ENCODE measurements at regions not wholly inside any gene's neighbourhood (a gene's known extent, or its start where the extent isn't known, plus 50 kb on each side); places are given as distances from the start of the nearest gene placed in this dataset.

DNA sequence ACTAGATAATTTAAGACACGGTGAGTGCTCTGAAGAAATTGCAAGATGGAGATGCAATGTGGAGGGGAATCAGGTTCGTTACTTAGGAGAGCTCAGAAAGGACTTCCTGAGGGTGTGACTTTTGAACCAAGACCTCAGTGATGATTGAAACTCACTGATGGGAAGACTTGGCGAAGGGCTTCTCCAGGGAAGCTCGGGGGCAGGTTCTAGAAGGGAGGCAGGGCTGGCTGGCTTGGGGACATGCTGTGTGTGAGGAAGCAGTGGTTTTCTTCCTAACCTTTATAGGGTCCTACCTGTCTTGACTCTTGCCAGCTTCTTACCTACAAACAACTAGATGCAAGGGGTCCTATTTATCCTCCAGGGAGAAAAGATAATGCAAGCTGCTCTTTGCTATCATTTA, 637.9 kb downstream of the ACTR3B start:
- TF ChIP-seq, protein P1, sequence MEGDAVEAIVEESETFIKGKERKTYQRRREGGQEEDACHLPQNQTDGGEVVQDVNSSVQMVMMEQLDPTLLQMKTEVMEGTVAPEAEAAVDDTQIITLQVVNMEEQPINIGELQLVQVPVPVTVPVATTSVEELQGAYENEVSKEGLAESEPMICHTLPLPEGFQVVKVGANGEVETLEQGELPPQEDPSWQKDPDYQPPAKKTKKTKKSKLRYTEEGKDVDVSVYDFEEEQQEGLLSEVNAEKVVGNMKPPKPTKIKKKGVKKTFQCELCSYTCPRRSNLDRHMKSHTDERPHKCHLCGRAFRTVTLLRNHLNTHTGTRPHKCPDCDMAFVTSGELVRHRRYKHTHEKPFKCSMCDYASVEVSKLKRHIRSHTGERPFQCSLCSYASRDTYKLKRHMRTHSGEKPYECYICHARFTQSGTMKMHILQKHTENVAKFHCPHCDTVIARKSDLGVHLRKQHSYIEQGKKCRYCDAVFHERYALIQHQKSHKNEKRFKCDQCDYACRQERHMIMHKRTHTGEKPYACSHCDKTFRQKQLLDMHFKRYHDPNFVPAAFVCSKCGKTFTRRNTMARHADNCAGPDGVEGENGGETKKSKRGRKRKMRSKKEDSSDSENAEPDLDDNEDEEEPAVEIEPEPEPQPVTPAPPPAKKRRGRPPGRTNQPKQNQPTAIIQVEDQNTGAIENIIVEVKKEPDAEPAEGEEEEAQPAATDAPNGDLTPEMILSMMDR (IDR thresholded peaks at IDR 0.05; ENCODE audit: low read depth, low read length, missing control alignments): no peak
- no peak overlapping the region for H3K27ac ChIP-seq
- in situ Hi-C loops (cut with HindIII; ENCODE audit: low pct_ligation_motif_present, low sequenced_read_pairs): no loop called here
- no peaks in the 10 kb centered on the region for H3K36me3 ChIP-seq (replicated peaks)
- no peak overlapping the region for H3K4me3 ChIP-seq (ENCODE audit: low read depth, low read length)
- DNase-seq: no peak
- H3K27me3 ChIP-seq (replicated peaks): no peaks in the 10 kb centered on the region

DNA sequence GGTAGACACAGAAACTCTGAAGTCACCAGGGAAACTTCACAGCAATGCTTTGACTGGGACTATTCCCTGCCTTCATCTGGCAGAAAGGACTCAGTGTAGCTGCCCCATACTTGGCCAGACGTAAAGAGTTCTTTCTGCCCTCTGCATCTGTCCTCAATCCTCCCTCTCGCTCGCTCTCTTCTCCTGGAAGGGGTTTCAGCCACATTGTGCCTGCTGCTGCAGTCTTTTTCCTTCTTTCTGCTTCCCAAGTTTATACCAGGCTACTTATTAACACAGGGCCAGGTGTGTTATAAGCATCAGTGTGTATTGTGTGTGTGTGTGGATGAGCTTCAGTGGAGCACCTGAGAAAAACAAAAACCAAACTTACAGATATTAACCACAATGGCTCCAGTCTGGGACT, 638.4 kb downstream of the ACTR3B start:
- DNase-seq: no peak
- Histone ChIP-seq H3K4me3 (ENCODE audit: low read depth, low read length) (no peak overlapping the region), H3K36me3 (replicated peaks) (no peaks in the 10 kb centered on the region), H3K27ac (no peak overlapping the region), H3K27me3 (replicated peaks) (no peaks in the 10 kb centered on the region)
- in situ Hi-C loops (cut with HindIII; ENCODE audit: low pct_ligation_motif_present, low sequenced_read_pairs): no loop called here
- TF ChIP-seq, protein P1 (IDR thresholded peaks at IDR 0.05; ENCODE audit: low read depth, low read length, missing control alignments): no peak

DNA sequence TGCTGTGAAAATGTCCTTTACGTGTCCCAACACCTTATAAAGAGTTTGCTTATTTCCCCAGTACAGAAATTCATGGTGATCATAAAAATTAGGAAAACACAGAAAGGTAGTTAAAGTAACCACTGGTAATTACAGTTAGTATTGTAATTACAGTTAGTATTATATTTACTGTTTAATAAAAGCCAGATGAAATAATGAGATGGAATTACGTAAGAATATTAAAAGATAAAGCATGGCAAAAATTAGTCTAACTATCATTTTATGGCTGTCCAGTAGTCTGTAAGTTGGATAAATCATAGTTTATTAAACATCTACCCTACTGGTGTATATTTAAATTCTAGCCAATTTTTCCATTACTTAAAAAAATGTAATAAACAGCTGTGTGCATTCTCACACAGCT, 638.8 kb downstream of the ACTR3B start:
- no peaks in the 10 kb centered on the region for H3K36me3 ChIP-seq (replicated peaks)
- DNase-seq: no peak
- H3K4me3 ChIP-seq (ENCODE audit: low read depth, low read length): no peak overlapping the region
- in situ Hi-C loops (cut with HindIII; ENCODE audit: low pct_ligation_motif_present, low sequenced_read_pairs): no loop called here
- H3K27me3 ChIP-seq (replicated peaks): no peaks in the 10 kb centered on the region
- no peak overlapping the region for H3K27ac ChIP-seq
- TF ChIP-seq, protein P1 (IDR thresholded peaks at IDR 0.05; ENCODE audit: low read depth, low read length, missing control alignments): no peak

DNA sequence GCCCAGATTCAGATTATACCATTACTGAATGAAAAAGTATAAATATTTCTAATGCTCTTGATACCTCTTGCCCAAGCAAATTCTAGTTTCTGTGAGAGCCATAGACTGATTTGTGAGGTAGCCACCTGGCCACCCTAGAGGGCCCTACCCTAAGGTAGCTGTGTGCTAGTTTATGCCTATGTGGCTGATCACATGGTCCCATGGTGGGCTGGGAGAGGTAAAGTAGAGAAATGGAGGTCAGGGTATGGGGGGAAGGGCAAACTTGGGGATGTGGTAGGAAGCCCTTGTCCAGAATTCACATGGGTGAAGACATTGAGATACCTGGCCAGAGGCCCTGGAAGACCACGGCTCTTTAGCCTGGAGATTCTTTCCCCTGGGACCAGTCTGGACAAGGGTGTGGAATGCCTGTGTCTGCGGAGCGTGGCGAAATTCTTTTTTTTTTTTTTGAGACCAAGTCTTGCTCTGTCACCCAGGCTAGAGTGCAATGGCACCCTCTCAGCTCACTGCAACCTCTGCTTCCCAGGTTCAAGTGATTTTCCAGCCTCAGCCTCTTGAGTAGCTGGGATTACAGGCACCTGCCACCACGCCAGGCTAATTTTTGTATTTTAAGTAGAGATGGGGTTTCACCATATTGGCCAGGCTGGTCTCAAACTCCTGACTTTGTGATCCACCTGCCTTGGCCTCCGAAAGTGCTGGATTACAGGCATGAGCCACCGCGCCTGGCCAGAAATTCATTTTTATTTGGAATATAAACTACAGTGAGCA, 639.4 kb downstream of the ACTR3B start:
- DNase-seq: no peak
- no peak overlapping the region for H3K4me3 ChIP-seq (ENCODE audit: low read depth, low read length)
- no peaks in the 10 kb centered on the region for H3K27me3 ChIP-seq (replicated peaks)
- TF ChIP-seq, protein P1 (IDR thresholded peaks at IDR 0.05; ENCODE audit: low read depth, low read length, missing control alignments): no peak
- no peak overlapping the region for H3K27ac ChIP-seq
- H3K36me3 ChIP-seq (replicated peaks): no peaks in the 10 kb centered on the region
- in situ Hi-C loops (cut with HindIII; ENCODE audit: low pct_ligation_motif_present, low sequenced_read_pairs): no loop called here

DNA sequence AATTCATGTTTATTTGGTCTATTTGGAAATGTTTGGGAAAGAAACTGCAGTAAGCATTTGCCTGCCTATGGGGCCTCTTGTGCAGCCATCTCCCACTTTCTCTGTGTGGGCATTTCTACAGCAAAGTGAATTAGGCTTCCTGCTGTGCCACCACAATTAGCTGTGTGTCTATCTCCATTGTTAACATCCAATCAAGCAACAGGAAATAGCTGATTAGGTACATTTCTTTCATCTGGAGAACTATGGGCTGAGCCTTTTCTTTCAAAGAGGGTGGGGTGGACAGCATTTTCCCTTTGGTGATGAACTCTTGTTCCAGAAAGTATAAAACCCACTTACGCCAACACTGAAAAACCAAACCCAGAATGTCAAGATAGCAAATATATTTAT, 640.0 kb downstream of the ACTR3B start:
- Histone ChIP-seq H3K36me3 (replicated peaks) (no peaks in the 10 kb centered on the region), H3K27ac (no peak overlapping the region), H3K27me3 (replicated peaks) (no peaks in the 10 kb centered on the region), H3K4me3 (ENCODE audit: low read depth, low read length) (no peak overlapping the region)
- TF ChIP-seq, protein P1 (IDR thresholded peaks at IDR 0.05; ENCODE audit: low read depth, low read length, missing control alignments): no peak
- in situ Hi-C loops (cut with HindIII; ENCODE audit: low pct_ligation_motif_present, low sequenced_read_pairs): no loop called here
- DNase-seq: no peak

All from brain microvascular endothelial cell (primary cell).